GM13976 (cell line): ENCODE measurements at regions not wholly inside any gene's neighbourhood (a gene's known extent, or its start where the extent isn't known, plus 50 kb on each side); places are given as distances from the start of the nearest gene placed in this dataset.

ENCODE experiments used
- DNase-seq: peaks from one replicate; pipeline ENCODE4 v3.0.0; 2012; ENCODE audit warnings: low spot score
- CTCF ChIP-seq: IDR thresholded peaks from 2 replicates; pipeline ENCODE4 v1.5.1; 2012; ENCODE audit warnings: borderline replicate concordance, mild to moderate bottlenecking; ENCODE audit not compliant: insufficient read depth; ENCODE audit errors: extremely low read depth, missing control alignments, control extremely low read depth
- in situ Hi-C: fragments of 300-500 bp; cut with MboI; formaldehyde crosslinking; loops from one replicate; pipeline ENCODE4 v1.12.0; 2022; ENCODE audit warnings: low sequenced_read_pairs, mixed read lengths, inconsistent platforms; ENCODE audit not compliant: unreplicated experiment

GRCh38 chr6:78502386-78502887 lies 364.9 kb upstream of the IRAK1BP1 start:
- in situ Hi-C loops: no loop called here
- DNase-seq: no peak
- TF ChIP-seq CTCF: no peak

GRCh38 chr6:78505178-78505577 lies 362.2 kb upstream of the IRAK1BP1 start:
- no peak for TF ChIP-seq CTCF
- in situ Hi-C loops: no loop called here
- no peak for DNase-seq

GRCh38 chr6:78511009-78511408 lies 356.3 kb upstream of the IRAK1BP1 start:
- DNase-seq: no peak
- in situ Hi-C loops: no loop called here
- TF ChIP-seq CTCF: no peak

- DNase-seq: no peak
- in situ Hi-C loops: no loop called here
- peak; percentile 13 for TF ChIP-seq CTCF
Observed at GRCh38 chr6:78513856-78514255, 353.5 kb upstream of the IRAK1BP1 start.

- DNase-seq: no peak
- in situ Hi-C loops: no loop called here
- no peak for TF ChIP-seq CTCF
Observed at GRCh38 chr6:78515271-78515670, 352.1 kb upstream of the IRAK1BP1 start.

DNA sequence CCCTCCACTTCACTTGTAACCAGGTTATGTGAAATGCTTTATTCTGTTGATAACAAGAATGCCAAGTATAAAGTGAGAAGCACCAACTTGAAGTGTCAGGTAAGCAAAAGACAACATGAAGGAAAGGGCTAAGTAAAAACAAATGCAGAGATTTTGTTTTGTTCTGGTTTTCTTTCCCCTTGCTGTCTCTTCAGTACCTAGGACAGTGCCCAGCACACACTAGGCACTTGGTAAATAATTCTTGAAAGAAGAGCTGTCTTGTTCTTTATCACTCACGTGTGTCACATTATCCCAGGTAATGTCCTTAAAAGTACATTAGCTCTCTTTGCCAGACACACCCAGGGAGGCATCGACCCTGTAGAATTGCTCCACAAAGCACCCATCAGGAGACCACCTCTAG lies 350.0 kb upstream of the IRAK1BP1 start:
- no peak for DNase-seq
- TF ChIP-seq CTCF: no peak
- in situ Hi-C loops: no loop called here

- DNase-seq: no peak
- in situ Hi-C loops: no loop called here
- no peak for TF ChIP-seq CTCF
Observed at GRCh38 chr6:78523622-78524021, 343.7 kb upstream of the IRAK1BP1 start.
